HUES48 (cell line): ENCODE measurements at regions not wholly inside any gene's neighbourhood (a gene's known extent, or its start where the extent isn't known, plus 50 kb on each side); places are given as distances from the start of the nearest gene placed in this dataset.
A peak's percentile ranks its signal among the peaks of the same experiment; 100 is the strongest.

ENCODE experiments used
- H3K27ac ChIP-seq: one replicate; pipeline ENCODE4 v1.7.0; 2013; ENCODE audit warnings: low read depth, low read length, inconsistent platforms
- H3K27me3 ChIP-seq: 2 replicates; pipeline ENCODE4 v1.6.1; 2013; ENCODE audit warnings: mild to moderate bottlenecking, low read length; ENCODE audit not compliant: control insufficient read depth, insufficient read depth
- H3K36me3 ChIP-seq: 2 replicates; pipeline ENCODE4 v1.6.1; 2013; ENCODE audit warnings: low read length; ENCODE audit not compliant: control insufficient read depth, insufficient read depth
- H3K4me1 ChIP-seq: 2 replicates; pipeline ENCODE4 v1.6.1; 2013; ENCODE audit warnings: mild to moderate bottlenecking, low read length; ENCODE audit not compliant: control insufficient read depth, insufficient read depth
- H3K4me3 ChIP-seq: 2 replicates; pipeline ENCODE4 v1.5.1; 2013; ENCODE audit warnings: mild to moderate bottlenecking, low read depth, low read length
- H3K9ac ChIP-seq: 2 replicates; pipeline ENCODE4 v1.6.1; 2013; ENCODE audit warnings: mild to moderate bottlenecking, low read depth, low read length, moderate library complexity
- H3K9me3 ChIP-seq: 2 replicates; pipeline ENCODE4 v1.6.1; 2013; ENCODE audit warnings: low read length; ENCODE audit not compliant: control insufficient read depth, insufficient read depth

DNA sequence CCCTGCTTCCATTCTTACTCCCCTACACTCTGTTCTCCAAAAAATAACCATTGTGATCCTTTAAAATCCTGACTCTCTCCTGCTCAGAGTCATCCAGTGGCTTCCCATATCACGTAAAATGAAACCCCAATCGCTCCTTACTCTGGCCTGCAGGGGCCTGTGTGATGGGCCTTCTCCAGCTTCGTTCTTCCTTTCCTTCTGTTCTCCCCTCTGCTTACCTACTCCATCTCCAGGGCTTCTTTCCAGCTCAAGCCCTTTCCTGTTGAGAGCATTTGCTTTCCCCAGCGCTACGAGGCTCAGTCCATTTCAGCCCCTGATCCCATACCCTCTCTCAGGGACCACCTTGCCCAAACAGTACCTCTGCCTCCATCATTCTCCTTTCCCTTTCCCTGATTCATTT is 144.4 kb upstream of the ARHGAP5 start:
- Histone ChIP-seq H3K9me3 (no peaks in the 10 kb centered on the region), H3K4me1 (peaks cover 28% of the 10 kb centered on the region), H3K4me3 (no peak overlapping the region), H3K27ac (no peak overlapping the region), H3K9ac (no peak overlapping the region), H3K27me3 (no peaks in the 10 kb centered on the region), H3K36me3 (no peaks in the 10 kb centered on the region)

DNA sequence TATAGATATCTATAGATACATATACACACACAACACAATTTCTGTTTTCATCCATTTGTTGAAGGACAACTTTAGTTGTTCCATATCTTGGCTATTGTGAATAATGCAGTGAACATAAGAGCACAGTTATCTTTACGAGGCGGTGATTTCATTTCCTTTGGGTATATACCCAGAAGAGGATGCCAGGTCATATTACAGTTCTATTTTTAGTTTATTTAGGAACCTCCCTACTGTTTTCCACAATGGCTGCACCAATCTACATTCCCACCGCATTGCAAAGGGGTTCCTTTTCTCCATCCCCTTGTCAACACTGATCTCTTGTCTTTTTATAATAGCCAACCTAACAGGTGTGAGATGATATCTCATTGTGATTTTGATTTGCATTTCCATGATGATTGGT is 143.4 kb upstream of the ARHGAP5 start:
- no peak overlapping the region for H3K9ac ChIP-seq
- H3K4me3 ChIP-seq, result no peak overlapping the region
- no peak overlapping the region for H3K27ac ChIP-seq
- no peaks in the 10 kb centered on the region for H3K9me3 ChIP-seq
- peaks cover 28% of the 10 kb centered on the region for H3K4me1 ChIP-seq
- H3K27me3 ChIP-seq, result no peaks in the 10 kb centered on the region
- no peaks in the 10 kb centered on the region for H3K36me3 ChIP-seq

- no peak overlapping the region for H3K9ac ChIP-seq
- peak overlapping the region; percentile 36 for H3K27ac ChIP-seq
- H3K4me1 ChIP-seq, result peaks cover 28% of the 10 kb centered on the region
- no peaks in the 10 kb centered on the region for H3K27me3 ChIP-seq
- 0 out of 2 replicates have a peak overlapping the region, but pooled peaks have one; percentile 9 for H3K4me3 ChIP-seq
- no peaks in the 10 kb centered on the region for H3K36me3 ChIP-seq
- H3K9me3 ChIP-seq, result no peaks in the 10 kb centered on the region
Observed at GRCh38 chr14:31934767-31935266, 142.3 kb upstream of the ARHGAP5 start.

DNA sequence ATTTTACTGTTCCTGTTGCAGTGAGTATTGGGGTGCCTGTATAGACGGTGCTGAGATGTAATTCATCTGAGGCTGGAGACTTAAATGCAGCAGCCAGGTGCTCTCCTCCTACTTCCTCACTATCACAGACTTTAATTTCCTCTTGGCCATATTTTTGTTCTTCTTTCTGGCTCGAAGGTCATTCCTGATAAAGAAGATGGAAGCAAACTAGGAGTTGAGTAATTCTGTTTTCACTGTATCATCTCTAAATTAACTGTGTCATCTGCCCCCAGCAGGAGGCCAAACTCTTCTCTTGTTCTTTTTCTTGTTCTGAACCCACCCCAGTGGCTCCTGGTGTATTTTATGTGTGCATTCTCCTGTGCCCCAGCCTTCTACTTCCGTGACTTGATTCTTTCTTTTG is 141.7 kb upstream of the ARHGAP5 start:
- no peaks in the 10 kb centered on the region for H3K27me3 ChIP-seq
- H3K27ac ChIP-seq, result peak overlapping the region; percentile 36
- no peaks in the 10 kb centered on the region for H3K36me3 ChIP-seq
- H3K4me3 ChIP-seq, result no peak overlapping the region
- H3K9ac ChIP-seq, result no peak overlapping the region
- peaks cover 28% of the 10 kb centered on the region for H3K4me1 ChIP-seq
- no peaks in the 10 kb centered on the region for H3K9me3 ChIP-seq

DNA sequence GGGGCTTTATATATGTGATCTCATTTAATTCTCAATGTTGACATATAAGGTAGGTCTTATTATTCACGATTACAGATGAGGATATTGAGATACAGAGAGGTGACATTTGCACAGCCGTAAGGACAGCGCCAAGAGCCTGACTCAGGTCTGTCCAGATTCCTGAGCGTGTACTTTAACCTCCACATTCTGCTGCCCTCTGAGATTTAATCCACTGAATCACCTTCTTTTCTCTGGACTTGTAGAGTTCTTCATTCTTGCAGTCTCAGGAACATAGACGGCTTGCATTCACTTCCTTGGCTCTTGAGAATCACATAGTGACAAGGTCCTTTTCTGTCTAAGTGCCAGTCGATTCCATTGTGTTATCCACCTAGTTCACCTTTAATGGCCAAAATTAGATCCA is 141.0 kb upstream of the ARHGAP5 start:
- no peaks in the 10 kb centered on the region for H3K9me3 ChIP-seq
- H3K4me1 ChIP-seq, result peaks cover 28% of the 10 kb centered on the region
- no peak overlapping the region for H3K4me3 ChIP-seq

DNA sequence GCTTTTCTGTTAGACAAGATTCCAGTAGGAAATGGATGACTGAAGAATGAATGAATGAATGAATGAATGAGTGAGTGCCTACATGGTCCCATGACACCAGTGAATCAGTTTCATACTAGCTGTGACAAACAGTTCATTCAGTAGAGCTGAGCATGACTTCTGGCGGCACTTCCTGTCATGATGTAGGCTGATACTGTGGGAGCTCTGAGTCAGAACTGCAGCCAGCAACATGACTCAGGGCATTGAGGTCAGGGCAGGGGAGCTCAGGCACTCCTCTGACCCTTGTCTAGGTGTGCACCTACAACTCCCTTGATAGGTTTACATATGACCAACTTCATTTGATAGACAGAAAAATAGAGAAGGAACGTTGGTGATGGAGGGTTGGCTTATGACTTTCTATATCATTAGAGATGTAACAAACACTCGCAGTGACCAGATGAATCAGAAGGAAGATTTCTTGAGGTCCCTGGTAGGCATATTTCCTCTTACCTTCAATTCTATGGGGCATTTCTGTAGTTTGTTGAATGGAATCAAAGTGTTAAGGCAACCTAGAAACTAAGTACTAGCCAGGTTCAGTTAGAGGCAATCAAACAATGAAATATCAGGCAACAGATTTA is 139.3 kb upstream of the ARHGAP5 start:
- Histone ChIP-seq H3K36me3 (no peaks in the 10 kb centered on the region), H3K27ac (no peak overlapping the region), H3K4me3 (no peak overlapping the region), H3K9me3 (no peaks in the 10 kb centered on the region), H3K27me3 (no peaks in the 10 kb centered on the region), H3K4me1 (peaks cover 23% of the 10 kb centered on the region), H3K9ac (no peak overlapping the region)

More for the DNA sequence above, 141.0 kb upstream of the ARHGAP5 start:
- Histone ChIP-seq H3K27ac (no peak overlapping the region), H3K36me3 (no peaks in the 10 kb centered on the region), H3K9ac (no peak overlapping the region), H3K27me3 (no peaks in the 10 kb centered on the region)

- Histone ChIP-seq H3K27ac (no peak overlapping the region), H3K9me3 (no peaks in the 10 kb centered on the region), H3K4me1 (peaks cover 12% of the 10 kb centered on the region), H3K27me3 (no peaks in the 10 kb centered on the region), H3K36me3 (no peaks in the 10 kb centered on the region), H3K4me3 (no peak overlapping the region), H3K9ac (no peak overlapping the region)
Observed at GRCh38 chr14:31939934-31940333, 137.2 kb upstream of the ARHGAP5 start.

DNA sequence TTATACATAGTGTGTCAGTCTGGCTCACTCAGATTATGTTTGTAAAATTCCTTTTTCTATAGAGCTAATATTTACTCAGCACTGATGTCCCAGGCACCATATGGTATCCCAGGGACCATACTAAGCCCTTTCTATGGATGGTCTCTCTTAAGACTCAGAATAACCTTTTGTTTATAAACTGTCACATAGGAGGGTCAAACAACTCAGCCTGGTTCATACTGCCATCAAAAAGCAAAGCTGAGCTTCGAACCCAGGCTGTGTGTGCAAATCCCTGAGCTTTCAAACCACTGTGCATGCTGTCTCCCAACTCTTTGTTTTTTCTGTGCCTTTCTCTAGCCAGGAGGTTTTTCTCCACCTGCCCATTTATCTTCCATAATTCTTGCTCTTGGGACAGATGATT is 135.6 kb upstream of the ARHGAP5 start:
- H3K27me3 ChIP-seq, result no peaks in the 10 kb centered on the region
- H3K4me1 ChIP-seq, result no peaks in the 10 kb centered on the region
- no peak overlapping the region for H3K9ac ChIP-seq
- no peaks in the 10 kb centered on the region for H3K9me3 ChIP-seq
- no peak overlapping the region for H3K4me3 ChIP-seq
- no peaks in the 10 kb centered on the region for H3K36me3 ChIP-seq
- H3K27ac ChIP-seq, result no peak overlapping the region

- Histone ChIP-seq H3K27ac (no peak overlapping the region), H3K9ac (no peak overlapping the region), H3K9me3 (no peaks in the 10 kb centered on the region), H3K4me1 (no peaks in the 10 kb centered on the region), H3K27me3 (no peaks in the 10 kb centered on the region), H3K4me3 (no peak overlapping the region), H3K36me3 (no peaks in the 10 kb centered on the region)
Observed at GRCh38 chr14:31942166-31942841, 134.8 kb upstream of the ARHGAP5 start.

DNA sequence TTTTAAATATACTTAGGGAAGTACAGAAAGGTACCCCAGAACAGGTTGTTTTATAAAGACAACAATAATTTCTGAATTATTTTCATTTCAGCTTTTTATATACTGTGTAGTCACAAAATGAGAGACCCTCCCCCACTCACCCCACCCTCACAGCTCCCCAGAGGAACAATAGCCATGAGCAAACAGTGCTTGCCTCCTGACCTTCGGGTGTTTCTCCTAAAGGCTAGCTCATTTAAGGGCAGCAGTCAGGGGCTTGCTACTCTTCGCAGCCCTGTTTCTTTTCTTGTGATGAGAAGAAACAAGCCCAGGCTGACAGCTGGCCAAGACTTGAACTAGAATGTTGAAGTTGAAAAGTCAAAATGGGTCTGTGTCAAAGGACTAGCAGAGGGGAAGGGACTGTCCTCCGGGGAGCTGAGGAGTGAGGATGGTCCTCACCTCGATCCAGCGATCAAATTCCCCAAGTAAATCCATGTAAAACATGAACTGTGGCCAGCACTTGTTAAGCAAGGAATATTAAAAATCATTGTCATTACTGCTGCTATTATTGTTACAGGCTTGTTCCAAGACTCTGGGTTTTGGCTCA is 133.8 kb upstream of the ARHGAP5 start:
- no peaks in the 10 kb centered on the region for H3K36me3 ChIP-seq
- H3K4me1 ChIP-seq, result no peaks in the 10 kb centered on the region
- H3K4me3 ChIP-seq, result no peak overlapping the region
- H3K9ac ChIP-seq, result no peak overlapping the region
- no peaks in the 10 kb centered on the region for H3K9me3 ChIP-seq
- H3K27ac ChIP-seq, result no peak overlapping the region
- H3K27me3 ChIP-seq, result no peaks in the 10 kb centered on the region

DNA sequence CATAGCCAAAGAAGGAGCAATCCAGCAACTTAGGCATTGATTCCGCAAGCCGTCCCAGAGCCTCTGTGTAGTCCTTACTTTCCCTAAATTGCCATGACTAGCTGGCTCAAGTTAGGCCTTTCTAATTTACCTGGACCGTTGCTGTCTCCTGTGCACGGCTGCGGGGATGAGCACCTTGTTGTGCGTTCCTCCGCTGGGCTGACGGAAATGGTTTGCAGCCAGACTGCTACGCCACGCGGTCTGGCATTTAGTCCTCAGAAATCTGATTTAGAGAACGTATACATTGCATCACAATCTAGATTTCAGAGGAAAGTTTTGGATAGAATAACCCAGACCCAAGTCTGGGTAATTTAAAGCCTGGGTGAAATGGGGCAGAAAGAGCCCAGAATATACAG is 133.2 kb upstream of the ARHGAP5 start:
- Histone ChIP-seq H3K27ac (no peak overlapping the region), H3K9me3 (no peaks in the 10 kb centered on the region), H3K4me1 (no peaks in the 10 kb centered on the region), H3K9ac (no peak overlapping the region), H3K36me3 (no peaks in the 10 kb centered on the region), H3K27me3 (no peaks in the 10 kb centered on the region), H3K4me3 (no peak overlapping the region)
